Choroid plexus epithelial cell (primary cell): ENCODE measurements at regions not wholly inside any gene's neighbourhood (a gene's known extent, or its start where the extent isn't known, plus 50 kb on each side); places are given as distances from the start of the nearest gene placed in this dataset.

Experiments used
- DNase-seq: peaks from one replicate; pipeline ENCODE4 v3.0.0-alpha.2; 2010; ENCODE audit warnings: low read depth
- H3K4me3 ChIP-seq: 2 replicates; pipeline ENCODE4 v1.5.1; 2011; ENCODE audit warnings: low read depth, mild to moderate bottlenecking, control low read depth, low read length, moderate library complexity
- CTCF ChIP-seq: conservative IDR thresholded peaks from 2 replicates; pipeline ENCODE4 v1.5.1; 2011; ENCODE audit warnings: low read depth, mild to moderate bottlenecking, control low read depth, inconsistent platforms, low read length, moderate library complexity

- DNase-seq = no peak
- no peak for TF ChIP-seq CTCF
- no peak overlapping the region for H3K4me3 ChIP-seq
These were observed 150.6 kb upstream of the FRMD4B start for GRCh38 chr3:69536306-69537020.

GRCh38 chr3:69535613-69536012 is 149.7 kb upstream of the FRMD4B start:
- DNase-seq = no peak
- no peak overlapping the region for H3K4me3 ChIP-seq
- no peak for TF ChIP-seq CTCF

GRCh38 chr3:69532547-69533224 is 146.8 kb upstream of the FRMD4B start:
- no peak for TF ChIP-seq CTCF
- DNase-seq = no peak
- no peak overlapping the region for H3K4me3 ChIP-seq

- no peak overlapping the region for H3K4me3 ChIP-seq
- no peak for TF ChIP-seq CTCF
- no peak for DNase-seq
These were observed 146.0 kb upstream of the FRMD4B start for GRCh38 chr3:69531576-69532546.

- H3K4me3 ChIP-seq = no peak overlapping the region
- no peak for DNase-seq
- TF ChIP-seq CTCF = no peak
These were observed 144.7 kb upstream of the FRMD4B start for GRCh38 chr3:69530554-69530953.

GRCh38 chr3:69527498-69527897 is 141.6 kb upstream of the FRMD4B start:
- TF ChIP-seq CTCF = no peak
- H3K4me3 ChIP-seq = no peak overlapping the region
- DNase-seq = no peak
